ENCODE measurements at regions not wholly inside any gene's neighbourhood (a gene's known extent, or its start where the extent isn't known, plus 50 kb on each side); places are given as distances from the start of the nearest gene placed in this dataset.
A peak's percentile ranks its signal among the peaks of the same experiment; 100 is the strongest.
"Not testable (repeated sequence)": the region's sequence is repeated elsewhere in the genome, so short reads cannot be mapped to it uniquely, and the experiment has no call there.

DNA sequence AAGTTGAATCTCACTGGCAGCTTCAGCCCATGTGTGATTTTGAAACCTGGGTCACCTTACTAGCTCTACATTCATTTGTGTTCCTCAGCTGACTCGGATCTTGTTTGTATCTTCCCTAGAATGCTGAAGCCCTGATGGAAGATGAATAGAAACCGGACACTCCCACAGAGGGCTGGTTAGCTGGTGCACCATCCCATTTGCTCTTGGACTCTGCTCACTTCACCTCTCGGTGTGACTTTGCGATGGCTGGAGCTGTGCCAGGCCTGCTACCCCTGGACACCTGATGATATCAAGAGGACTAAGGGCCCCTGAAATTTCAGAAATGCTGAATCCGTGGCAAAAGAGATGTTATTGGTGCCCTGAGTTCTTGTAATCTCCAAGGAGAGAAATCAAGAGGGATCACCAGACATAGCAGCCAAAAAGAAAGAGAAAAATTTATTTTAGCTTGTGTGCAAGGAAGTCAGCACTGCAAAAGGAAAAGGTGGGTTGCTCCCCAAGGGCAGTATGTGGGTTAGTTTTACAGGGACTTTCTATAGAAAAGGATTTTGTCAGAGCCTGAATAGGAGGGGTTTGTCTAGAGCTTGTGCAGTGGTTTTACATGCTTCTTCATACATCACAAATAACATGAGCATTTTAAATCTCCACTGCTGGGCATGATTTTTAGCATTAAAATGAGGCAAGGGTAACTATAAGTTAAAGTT lies 426.3 kb upstream of the NOX3 start:
- H3K4me3 ChIP-seq, result no peak overlapping the region
- DNase-seq (no peak), ATAC-seq (no peak)
- no peaks in the 10 kb centered on the region for H3K27me3 ChIP-seq
- H3K36me3 ChIP-seq (replicated peaks in 1 of 2; ENCODE audit: insufficient read depth in 1 of 2, low read depth in 2 of 2), result no peaks in the 10 kb centered on the region
- no peak overlapping the region for H3K27ac ChIP-seq
- intact Hi-C loops (cut with DNase I), result no loop called here
- peaks cover 9% of the 10 kb centered on the region for H3K4me1 ChIP-seq
- H3K9me3 ChIP-seq, result no peaks in the 10 kb centered on the region
- TF ChIP-seq POLR2A (IDR thresholded peaks at IDR 0.05) (no peak), CTCF (IDR thresholded peaks at IDR 0.05) (no peak)
- WGBS, 2 donors, result 48 to 55% methylated on average over 5 of the region's 5 CpGs

GRCh38 chr6:155880900-155881299 lies 425.3 kb upstream of the NOX3 start:
- Histone ChIP-seq H3K4me3 (no peak overlapping the region), H3K27ac (no peak overlapping the region), H3K9me3 (no peaks in the 10 kb centered on the region), H3K4me1 (peaks cover 9% of the 10 kb centered on the region), H3K36me3 (replicated peaks in 1 of 2; ENCODE audit: insufficient read depth in 1 of 2, low read depth in 2 of 2) (no peaks in the 10 kb centered on the region), H3K27me3 (no peaks in the 10 kb centered on the region)
- DNase-seq (peak in 1 of 4 donors; percentile 21), ATAC-seq (no peak)
- WGBS, 2 donors, result 54 to 60% methylated on average over 3 of the region's 3 CpGs
- TF ChIP-seq CTCF (IDR thresholded peaks at IDR 0.05) (no peak), POLR2A (IDR thresholded peaks at IDR 0.05) (no peak)
- intact Hi-C loops (cut with DNase I), result no loop called here

GRCh38 chr6:155872961-155873360 lies 417.3 kb upstream of the NOX3 start:
- DNase-seq, result no peak
- Histone ChIP-seq H3K4me1 (no peaks in the 10 kb centered on the region), H3K4me3 (no peak overlapping the region), H3K36me3 (replicated peaks in 1 of 2; ENCODE audit: insufficient read depth in 1 of 2, low read depth in 2 of 2) (no peaks in the 10 kb centered on the region), H3K27me3 (no peaks in the 10 kb centered on the region), H3K9me3 (no peaks in the 10 kb centered on the region), H3K27ac (no peak overlapping the region)
- 74 to 79% methylated on average over 6 of the region's 6 CpGs for WGBS, 2 donors
- intact Hi-C loops (cut with DNase I), result no loop called here
- ATAC-seq, result no peak
- no peak for TF ChIP-seq POLR2A (IDR thresholded peaks at IDR 0.05)
- no peak for TF ChIP-seq CTCF (IDR thresholded peaks at IDR 0.05)

- 60 to 69% methylated on average over 4 of the region's 4 CpGs for WGBS, 2 donors
- no peak overlapping the region for H3K4me3 ChIP-seq
- H3K4me1 ChIP-seq, result no peaks in the 10 kb centered on the region
- intact Hi-C loops (cut with DNase I), result no loop called here
- TF ChIP-seq CTCF (IDR thresholded peaks at IDR 0.05), result no peak
- no peak for TF ChIP-seq POLR2A (IDR thresholded peaks at IDR 0.05)
- no peaks in the 10 kb centered on the region for H3K27me3 ChIP-seq
- H3K36me3 ChIP-seq (replicated peaks in 1 of 2; ENCODE audit: insufficient read depth in 1 of 2, low read depth in 2 of 2), result no peaks in the 10 kb centered on the region
- ATAC-seq (no peak), DNase-seq (no peak)
- H3K9me3 ChIP-seq, result no peaks in the 10 kb centered on the region
- no peak overlapping the region for H3K27ac ChIP-seq
Observed at GRCh38 chr6:155867682-155868081, 412.0 kb upstream of the NOX3 start.

- H3K27ac ChIP-seq; DNase-seq; intact Hi-C loops (cut with DNase I); H3K4me1 ChIP-seq; ATAC-seq; H3K36me3 ChIP-seq (replicated peaks in 1 of 2; ENCODE audit: insufficient read depth in 1 of 2, low read depth in 2 of 2); H3K27me3 ChIP-seq; H3K4me3 ChIP-seq; H3K9me3 ChIP-seq: not testable (repeated sequence)
- WGBS, 2 donors, result 86 to 89% methylated on average over 5 to 45 of the region's 46 CpGs
Observed at GRCh38 chr6:155866676-155867390, 411.2 kb upstream of the NOX3 start.

All from body of pancreas (tissue), 4 donors.